Heart left ventricle (tissue), 13 donors: ENCODE measurements at regions not wholly inside any gene's neighbourhood (a gene's known extent, or its start where the extent isn't known, plus 50 kb on each side); places are given as distances from the start of the nearest gene placed in this dataset.

Experiments used
- CTCF ChIP-seq, 12 donors: fragments of 200-600 bp; sonication (generic) in 4 of 12; IDR thresholded peaks; one replicate each; pipeline versions ENCODE4 v1.5.0 to v1.8.0; 2018 to 2022; ENCODE audit warnings: antibody characterized with exemption in 12 of 12, mild to moderate bottlenecking in 5 of 12
- POLR2A ChIP-seq, 2 donors: fragments of 450-650 bp; IDR thresholded peaks; one replicate each; pipeline ENCODE4 v1.6.1; 2017; ENCODE audit warnings: antibody characterized with exemption in 2 of 2, mild to moderate bottlenecking in 2 of 2, moderate library complexity in 2 of 2
- donor health status: ischemic (EF 13 %, LVEDD 7.1; RV severe dilation, severe dysfunction).
- donor health status: DM: no; HTN: yes; CAD: no.
- donor health status: DM: no; HTN: no; CAD: no.
- donor health status: ischemic (EF 25% LVEDD 6.9; RV normal size, moderate dysfunction).
- donor health status: ischemic (EF 25% LVEDD 5.7; RV mildly dilated, moderate dysfunction).
- donor health status: ischemic (EF 35%, LVEDD 5.7; RV mildly dilated, moderate dysfunction).
- donor health status: nonischemic (EF 11% LVEDD 7.7; RV severe dilation, severe dysfunction).
- donor health status: DM: yes; HTN: yes; CAD: no.
- donor health status: PGD.
- donor health status: ischemic (EF 29% LVEDD 5.4; RV normal size, mild dysfunction).
- donor health status: nonischemic (EF 23%, LVEDD 6.1; RV moderate dilation, normal function).

DNA sequence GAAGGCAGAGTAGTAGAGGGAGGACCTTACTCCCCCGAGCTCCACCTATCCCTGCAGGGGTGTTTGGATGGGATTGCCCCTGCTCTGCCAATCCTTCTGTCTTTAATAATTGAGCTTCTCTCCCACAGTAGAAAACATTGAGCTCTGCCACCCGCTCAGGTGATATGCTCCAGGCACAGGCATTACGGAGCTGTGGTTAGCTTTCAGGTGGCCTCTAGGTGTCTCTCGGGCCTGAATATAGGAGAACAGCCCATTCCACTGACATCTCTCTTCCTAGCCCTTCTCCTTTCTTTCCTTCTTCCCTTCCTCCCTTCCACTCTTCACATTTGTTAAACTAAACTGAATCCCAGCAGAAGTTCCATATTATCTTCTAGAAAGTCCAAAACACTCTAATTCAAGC is 203.4 kb downstream of the SYK start:
- TF ChIP-seq CTCF (IDR thresholded peaks at IDR 0.05): no peak
- TF ChIP-seq POLR2A (IDR thresholded peaks at IDR 0.05): no peak
